Ecto neural progenitor cell (in vitro differentiated cells): ENCODE measurements at regions not wholly inside any gene's neighbourhood (a gene's known extent, or its start where the extent isn't known, plus 50 kb on each side); places are given as distances from the start of the nearest gene placed in this dataset.

Experiments used
- DNase-seq: peaks from one replicate; pipeline ENCODE4 v3.0.0-alpha.2; 2018; ENCODE audit warnings: low spot score

- DNase-seq: no peak
Observed at GRCh38 chrX:6694221-6694620, 159.3 kb upstream of the VCX3A start.

GRCh38 chrX:6693051-6693450 is 158.1 kb upstream of the VCX3A start:
- DNase-seq: no peak

GRCh38 chrX:6685489-6685888 is 150.6 kb upstream of the VCX3A start:
- no peak for DNase-seq

GRCh38 chrX:6683353-6683752 is 148.4 kb upstream of the VCX3A start:
- no peak for DNase-seq

GRCh38 chrX:6681521-6682145 is 146.7 kb upstream of the VCX3A start:
- DNase-seq: no peak

- DNase-seq: no peak
Observed at GRCh38 chrX:6679988-6680387, 145.1 kb upstream of the VCX3A start.

- DNase-seq: no peak
Observed at GRCh38 chrX:6679550-6679949, 144.6 kb upstream of the VCX3A start.

- DNase-seq: no peak
Observed at GRCh38 chrX:6678313-6678712, 143.4 kb upstream of the VCX3A start.

- no peak for DNase-seq
Observed at GRCh38 chrX:6674734-6675133, 139.8 kb upstream of the VCX3A start.

GRCh38 chrX:6667048-6667768 is 132.3 kb upstream of the VCX3A start:
- DNase-seq: no peak

GRCh38 chrX:6666624-6667023 is 131.7 kb upstream of the VCX3A start:
- DNase-seq: no peak

- no peak for DNase-seq
Observed at GRCh38 chrX:6661736-6662135, 126.8 kb upstream of the VCX3A start.

- no peak for DNase-seq
Observed at GRCh38 chrX:6660567-6661264, 125.8 kb upstream of the VCX3A start.

- DNase-seq: no peak
Observed at GRCh38 chrX:6645216-6645615, 110.3 kb upstream of the VCX3A start.

- DNase-seq: no peak
Observed at GRCh38 chrX:6644411-6644810, 109.5 kb upstream of the VCX3A start.

GRCh38 chrX:6640727-6641126 is 105.8 kb upstream of the VCX3A start:
- no peak for DNase-seq

GRCh38 chrX:6614506-6614905 is 79.6 kb upstream of the VCX3A start:
- no peak for DNase-seq

- DNase-seq: no peak
Observed at GRCh38 chrX:6599230-6599860, 64.4 kb upstream of the VCX3A start.
